Dendritic cell treated with granulocyte-macrophage colony-stimulating factor and Interleukin-4, amounts not matched to agents 40 ng/mL and 50 ng/mL, for 4 days (primary cell): ENCODE measurements at regions not wholly inside any gene's neighbourhood (a gene's known extent, or its start where the extent isn't known, plus 50 kb on each side); places are given as distances from the start of the nearest gene placed in this dataset.

Experiments used
- H3K27ac Mint-ChIP-seq: one replicate; pipeline ENCODE4 v1.8.0; 2022; ENCODE audit warnings: mild to moderate bottlenecking, mixed read lengths
- H3K27me3 Mint-ChIP-seq: one replicate; pipeline ENCODE4 v1.8.0; 2022; ENCODE audit warnings: mild to moderate bottlenecking, mixed read lengths
- H3K36me3 Mint-ChIP-seq: one replicate; pipeline ENCODE4 v1.8.0; 2022; ENCODE audit warnings: low read depth, mixed read lengths
- H3K4me1 Mint-ChIP-seq: one replicate; pipeline ENCODE4 v1.8.0; 2022; ENCODE audit warnings: low read depth, mixed read lengths
- H3K4me3 Mint-ChIP-seq: one replicate; pipeline ENCODE4 v1.8.0; 2022; ENCODE audit warnings: mild to moderate bottlenecking, moderate library complexity, mixed read lengths
- H3K9me3 Mint-ChIP-seq: one replicate; pipeline ENCODE4 v1.8.0; 2022; ENCODE audit warnings: mixed read lengths
- intact Hi-C: fragments of 100-400 bp; cut with micrococcal nuclease; formaldehyde crosslinking; loops from one replicate; pipeline ENCODE4 v1.15.0; 2022

GRCh38 chr16:86121374-86122010, 222.5 kb downstream of the IRF8 start:
- no peaks in the 10 kb centered on the region for H3K4me1 Mint-ChIP-seq
- no peaks in the 10 kb centered on the region for H3K9me3 Mint-ChIP-seq
- H3K36me3 Mint-ChIP-seq: no peaks in the 10 kb centered on the region
- no peak overlapping the region for H3K27ac Mint-ChIP-seq
- no peak overlapping the region for H3K4me3 Mint-ChIP-seq
- peaks cover 35% of the 10 kb centered on the region for H3K27me3 Mint-ChIP-seq
- intact Hi-C loops: no loop called here

GRCh38 chr16:86122681-86123342, 223.8 kb downstream of the IRF8 start:
- peaks cover 37% of the 10 kb centered on the region for H3K27me3 Mint-ChIP-seq
- H3K9me3 Mint-ChIP-seq: no peaks in the 10 kb centered on the region
- H3K36me3 Mint-ChIP-seq: no peaks in the 10 kb centered on the region
- no peak overlapping the region for H3K27ac Mint-ChIP-seq
- H3K4me3 Mint-ChIP-seq: no peak overlapping the region
- intact Hi-C loops: no loop called here
- no peaks in the 10 kb centered on the region for H3K4me1 Mint-ChIP-seq

GRCh38 chr16:86124321-86124720, 225.4 kb downstream of the IRF8 start:
- intact Hi-C loops: no loop called here
- Mint-ChIP-seq H3K27ac (no peak overlapping the region), H3K4me1 (no peaks in the 10 kb centered on the region), H3K9me3 (no peaks in the 10 kb centered on the region), H3K4me3 (no peak overlapping the region), H3K27me3 (peaks cover 36% of the 10 kb centered on the region), H3K36me3 (no peaks in the 10 kb centered on the region)

GRCh38 chr16:86126891-86127290, 227.9 kb downstream of the IRF8 start:
- Mint-ChIP-seq H3K4me1 (no peaks in the 10 kb centered on the region), H3K27me3 (peaks cover 26% of the 10 kb centered on the region), H3K4me3 (no peak overlapping the region), H3K9me3 (no peaks in the 10 kb centered on the region), H3K27ac (no peak overlapping the region), H3K36me3 (no peaks in the 10 kb centered on the region)
- intact Hi-C loops: no loop called here

- H3K27me3 Mint-ChIP-seq: peaks cover 21% of the 10 kb centered on the region
These were observed 228.4 kb downstream of the IRF8 start for GRCh38 chr16:86127366-86127765.

GRCh38 chr16:86128246-86128645, 229.3 kb downstream of the IRF8 start:
- H3K9me3 Mint-ChIP-seq: no peaks in the 10 kb centered on the region
- H3K27me3 Mint-ChIP-seq: peaks cover 16% of the 10 kb centered on the region
- intact Hi-C loops: no loop called here
- H3K4me3 Mint-ChIP-seq: no peak overlapping the region
- no peaks in the 10 kb centered on the region for H3K36me3 Mint-ChIP-seq
- no peaks in the 10 kb centered on the region for H3K4me1 Mint-ChIP-seq
- H3K27ac Mint-ChIP-seq: no peak overlapping the region

More at GRCh38 chr16:86127366-86127765, 228.4 kb downstream of the IRF8 start:
- intact Hi-C loops: no loop called here
- H3K4me1 Mint-ChIP-seq: no peaks in the 10 kb centered on the region
- no peak overlapping the region for H3K27ac Mint-ChIP-seq
- no peaks in the 10 kb centered on the region for H3K36me3 Mint-ChIP-seq
- H3K4me3 Mint-ChIP-seq: no peak overlapping the region
- no peaks in the 10 kb centered on the region for H3K9me3 Mint-ChIP-seq

GRCh38 chr16:86129541-86129940, 230.6 kb downstream of the IRF8 start:
- Mint-ChIP-seq H3K4me3 (no peak overlapping the region), H3K9me3 (no peaks in the 10 kb centered on the region), H3K27me3 (peaks cover 9% of the 10 kb centered on the region), H3K36me3 (no peaks in the 10 kb centered on the region), H3K27ac (no peak overlapping the region), H3K4me1 (peaks cover under 1% of the 10 kb centered on the region)
- intact Hi-C loops: no loop called here

GRCh38 chr16:86133377-86133776, 234.4 kb downstream of the IRF8 start:
- Mint-ChIP-seq H3K27me3 (peaks cover 10% of the 10 kb centered on the region), H3K4me3 (no peak overlapping the region), H3K9me3 (no peaks in the 10 kb centered on the region), H3K27ac (no peak overlapping the region), H3K4me1 (peaks cover 10% of the 10 kb centered on the region), H3K36me3 (no peaks in the 10 kb centered on the region)
- intact Hi-C loops: no loop called here

- H3K36me3 Mint-ChIP-seq: no peaks in the 10 kb centered on the region
- no peaks in the 10 kb centered on the region for H3K9me3 Mint-ChIP-seq
- intact Hi-C loops: no loop called here
- no peak overlapping the region for H3K4me3 Mint-ChIP-seq
- peaks cover 10% of the 10 kb centered on the region for H3K4me1 Mint-ChIP-seq
- H3K27ac Mint-ChIP-seq: no peak overlapping the region
- peaks cover 10% of the 10 kb centered on the region for H3K27me3 Mint-ChIP-seq
These were observed 234.9 kb downstream of the IRF8 start for GRCh38 chr16:86133847-86134375.

- peaks cover 10% of the 10 kb centered on the region for H3K4me1 Mint-ChIP-seq
- H3K36me3 Mint-ChIP-seq: no peaks in the 10 kb centered on the region
- no peak overlapping the region for H3K27ac Mint-ChIP-seq
- peaks cover 10% of the 10 kb centered on the region for H3K27me3 Mint-ChIP-seq
- intact Hi-C loops: no loop called here
- no peak overlapping the region for H3K4me3 Mint-ChIP-seq
- no peaks in the 10 kb centered on the region for H3K9me3 Mint-ChIP-seq
These were observed 236.0 kb downstream of the IRF8 start for GRCh38 chr16:86134802-86135461.

GRCh38 chr16:86137359-86137758, 238.4 kb downstream of the IRF8 start:
- Mint-ChIP-seq H3K4me3 (no peak overlapping the region), H3K36me3 (no peaks in the 10 kb centered on the region), H3K4me1 (peaks cover 10% of the 10 kb centered on the region), H3K27ac (no peak overlapping the region), H3K27me3 (peaks cover 10% of the 10 kb centered on the region), H3K9me3 (no peaks in the 10 kb centered on the region)
- intact Hi-C loops: no loop called here

- H3K36me3 Mint-ChIP-seq: no peaks in the 10 kb centered on the region
- H3K4me3 Mint-ChIP-seq: no peak overlapping the region
- no peak overlapping the region for H3K27ac Mint-ChIP-seq
- no peaks in the 10 kb centered on the region for H3K9me3 Mint-ChIP-seq
- peaks cover 10% of the 10 kb centered on the region for H3K4me1 Mint-ChIP-seq
- peaks cover 10% of the 10 kb centered on the region for H3K27me3 Mint-ChIP-seq
- intact Hi-C loops: no loop called here
These were observed 239.4 kb downstream of the IRF8 start for GRCh38 chr16:86138121-86139085.

- H3K4me1 Mint-ChIP-seq: no peaks in the 10 kb centered on the region
- intact Hi-C loops: no loop called here
- no peak overlapping the region for H3K27ac Mint-ChIP-seq
- no peaks in the 10 kb centered on the region for H3K9me3 Mint-ChIP-seq
- no peaks in the 10 kb centered on the region for H3K36me3 Mint-ChIP-seq
- H3K4me3 Mint-ChIP-seq: no peak overlapping the region
- peaks cover 9% of the 10 kb centered on the region for H3K27me3 Mint-ChIP-seq
These were observed 243.9 kb downstream of the IRF8 start for GRCh38 chr16:86142801-86143236.
